ENCODE measurements at regions not wholly inside any gene's neighbourhood (a gene's known extent, or its start where the extent isn't known, plus 50 kb on each side); places are given as distances from the start of the nearest gene placed in this dataset.

GRCh38 chr1:72341661-72342060 lies 59.3 kb upstream of the NEGR1 start:
- WGBS (ENCODE audit: insufficient coverage, insufficient read length) = no CpG with 5 or more reads among the region's 1 CpG
- no peak overlapping the region for H3K27ac ChIP-seq (ENCODE audit: low read length)
- no peak for DNase-seq (ENCODE audit: low read depth, low spot score)

GRCh38 chr1:72336776-72337175 lies 54.4 kb upstream of the NEGR1 start:
- WGBS (ENCODE audit: insufficient coverage, insufficient read length) = no CpG with 5 or more reads among the region's 1 CpG
- no peak overlapping the region for H3K4me3 ChIP-seq (ENCODE audit: low read length)
- no peak for DNase-seq (ENCODE audit: low read depth, low spot score)
- no peaks in the 10 kb centered on the region for H3K27me3 ChIP-seq (ENCODE audit: control insufficient read depth, insufficient read depth, low read length)
- H3K4me1 ChIP-seq (ENCODE audit: control insufficient read depth, insufficient read depth, low read length) = no peaks in the 10 kb centered on the region
- no peaks in the 10 kb centered on the region for H3K36me3 ChIP-seq (ENCODE audit: control insufficient read depth, insufficient read depth, low read length)
- no peaks in the 10 kb centered on the region for H3K9me3 ChIP-seq (ENCODE audit: control insufficient read depth, insufficient read depth, low read length)
- H3K27ac ChIP-seq (ENCODE audit: low read length) = no peak overlapping the region

More at GRCh38 chr1:72341661-72342060, 59.3 kb upstream of the NEGR1 start:
- H3K4me3 ChIP-seq (ENCODE audit: low read length) = no peak overlapping the region
- H3K9me3 ChIP-seq (ENCODE audit: control insufficient read depth, insufficient read depth, low read length) = no peaks in the 10 kb centered on the region
- no peaks in the 10 kb centered on the region for H3K4me1 ChIP-seq (ENCODE audit: control insufficient read depth, insufficient read depth, low read length)
- H3K36me3 ChIP-seq (ENCODE audit: control insufficient read depth, insufficient read depth, low read length) = no peaks in the 10 kb centered on the region
- H3K27me3 ChIP-seq (ENCODE audit: control insufficient read depth, insufficient read depth, low read length) = no peaks in the 10 kb centered on the region
